Vagina (tissue), 2 donors: ENCODE measurements at regions not wholly inside any gene's neighbourhood (a gene's known extent, or its start where the extent isn't known, plus 50 kb on each side); places are given as distances from the start of the nearest gene placed in this dataset.
"Not testable (repeated sequence)": the region's sequence is repeated elsewhere in the genome, so short reads cannot be mapped to it uniquely, and the experiment has no call there.

Source experiments
- DNase-seq, 2 donors: peaks; one replicate each; pipeline ENCODE4 v3.0.0-alpha.2; 2017; ENCODE audit errors: extremely low spot score in 2 of 2
- H3K27ac ChIP-seq: fragments of 200-600 bp; sonication (generic); one replicate; pipeline ENCODE4 v1.5.1; 2019
- H3K27me3 ChIP-seq: fragments of 200-600 bp; sonication (generic); one replicate; pipeline ENCODE4 v1.5.1; 2019
- H3K36me3 ChIP-seq, 2 donors: fragments of 200-600 bp; sonication (generic); one replicate each; pipeline ENCODE4 v1.5.1; 2017 to 2019
- H3K4me1 ChIP-seq: fragments of 200-600 bp; sonication (generic); one replicate; pipeline ENCODE4 v1.5.1; 2019
- H3K4me3 ChIP-seq, 2 donors: fragments of 200-600 bp; sonication (generic); 1 replicate in 1 of 2; 2 replicates in 1 of 2; pipeline ENCODE4 v1.5.1; 2016 to 2019
- H3K9me3 ChIP-seq: fragments of 200-600 bp; sonication (generic); one replicate; pipeline ENCODE4 v1.5.1; 2019
- POLR2A ChIP-seq, 2 donors: fragments of 450-650 bp; IDR thresholded peaks; one replicate each; pipeline ENCODE4 v1.6.1; 2017; ENCODE audit warnings: antibody characterized with exemption in 2 of 2, mild to moderate bottlenecking in 2 of 2, moderate library complexity in 2 of 2
- POLR2AphosphoS5 ChIP-seq, 2 donors: sonication (generic); formaldehyde crosslinking; IDR thresholded peaks; one replicate each; pipeline ENCODE4 v1.9.0; 2017; ENCODE audit warnings: antibody characterized with exemption in 2 of 2, mild to moderate bottlenecking in 2 of 2, low read depth in 1 of 2; ENCODE audit not compliant: insufficient read depth in 1 of 2
- intact Hi-C: fragments of 100-400 bp; cut with DNase I; formaldehyde crosslinking; loops from one replicate; pipeline ENCODE4 v1.15.1; 2023
- TF ChIP-seq, protein P1 (sequence below), 3 experiments: fragments of 450-650 bp in 2 of 3; fragments of 200-600 bp in 1 of 3; sonication (generic) in 1 of 3; IDR thresholded peaks; one replicate each; pipeline ENCODE4 v1.5.1; 2017 to 2019; ENCODE audit warnings: antibody characterized with exemption in 3 of 3, mild to moderate bottlenecking in 2 of 3, moderate library complexity in 2 of 3

DNA sequence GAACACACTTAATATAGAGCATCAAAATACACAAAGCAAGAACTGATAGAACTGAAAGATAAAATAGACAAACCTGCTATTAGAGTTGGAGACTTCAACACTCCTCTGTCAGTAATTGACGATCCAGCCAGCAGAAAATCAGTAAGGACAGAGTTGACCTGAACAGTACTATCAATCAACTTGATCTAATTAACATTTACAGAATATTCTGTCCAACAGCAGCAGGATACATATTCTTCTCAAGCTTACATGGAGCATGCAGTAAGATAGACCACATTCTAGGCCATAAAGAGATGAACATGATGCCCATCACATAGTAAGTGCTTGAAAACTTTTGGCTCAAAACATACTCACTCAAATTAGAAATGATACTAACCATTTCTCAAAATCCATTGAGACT lies 196.7 kb upstream of the KLF3 start:
- Histone ChIP-seq H3K4me3 (no peak overlapping the region), H3K4me1 (peaks cover 7% of the 10 kb centered on the region), H3K27ac (no peak overlapping the region), H3K9me3 (no peaks in the 10 kb centered on the region), H3K27me3 (no peaks in the 10 kb centered on the region), H3K36me3 (no peaks in the 10 kb centered on the region)
- intact Hi-C loops: no loop called here
- no peak for DNase-seq
- TF ChIP-seq, protein P1, sequence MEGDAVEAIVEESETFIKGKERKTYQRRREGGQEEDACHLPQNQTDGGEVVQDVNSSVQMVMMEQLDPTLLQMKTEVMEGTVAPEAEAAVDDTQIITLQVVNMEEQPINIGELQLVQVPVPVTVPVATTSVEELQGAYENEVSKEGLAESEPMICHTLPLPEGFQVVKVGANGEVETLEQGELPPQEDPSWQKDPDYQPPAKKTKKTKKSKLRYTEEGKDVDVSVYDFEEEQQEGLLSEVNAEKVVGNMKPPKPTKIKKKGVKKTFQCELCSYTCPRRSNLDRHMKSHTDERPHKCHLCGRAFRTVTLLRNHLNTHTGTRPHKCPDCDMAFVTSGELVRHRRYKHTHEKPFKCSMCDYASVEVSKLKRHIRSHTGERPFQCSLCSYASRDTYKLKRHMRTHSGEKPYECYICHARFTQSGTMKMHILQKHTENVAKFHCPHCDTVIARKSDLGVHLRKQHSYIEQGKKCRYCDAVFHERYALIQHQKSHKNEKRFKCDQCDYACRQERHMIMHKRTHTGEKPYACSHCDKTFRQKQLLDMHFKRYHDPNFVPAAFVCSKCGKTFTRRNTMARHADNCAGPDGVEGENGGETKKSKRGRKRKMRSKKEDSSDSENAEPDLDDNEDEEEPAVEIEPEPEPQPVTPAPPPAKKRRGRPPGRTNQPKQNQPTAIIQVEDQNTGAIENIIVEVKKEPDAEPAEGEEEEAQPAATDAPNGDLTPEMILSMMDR (IDR thresholded peaks at IDR 0.05): no peak
- TF ChIP-seq POLR2A (IDR thresholded peaks at IDR 0.05) (no peak), POLR2AphosphoS5 (IDR thresholded peaks at IDR 0.05; ENCODE audit: insufficient read depth in 1 of 2, low read depth in 1 of 2) (no peak)

DNA sequence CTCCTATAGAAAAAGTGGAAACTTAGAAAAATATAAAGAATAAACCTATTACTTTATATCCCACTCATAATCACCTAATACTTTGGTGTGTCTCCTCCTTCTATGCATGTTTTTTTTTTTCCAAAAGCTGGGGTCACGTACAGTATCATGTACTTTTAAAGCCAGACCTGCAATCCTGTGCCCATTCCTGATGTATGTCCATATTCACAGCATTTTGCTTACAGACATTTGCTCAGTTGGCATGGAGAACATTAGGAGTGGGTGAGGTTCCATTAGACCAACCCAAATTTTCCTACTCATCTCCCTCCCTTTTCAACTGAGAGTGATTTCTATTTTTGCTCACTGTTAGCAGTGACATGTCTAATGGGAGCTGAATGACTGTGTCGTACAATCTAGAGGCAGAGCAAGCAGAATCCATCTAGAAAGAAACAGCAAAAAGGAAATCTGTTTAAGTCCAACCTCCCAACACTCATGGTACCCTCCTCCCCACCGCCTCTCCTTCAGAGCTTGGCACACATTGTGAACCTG lies 195.6 kb upstream of the KLF3 start:
- H3K36me3 ChIP-seq: no peaks in the 10 kb centered on the region
- no peak overlapping the region for H3K27ac ChIP-seq
- H3K4me1 ChIP-seq: no peaks in the 10 kb centered on the region
- H3K9me3 ChIP-seq: no peaks in the 10 kb centered on the region
- intact Hi-C loops: no loop called here
- TF ChIP-seq, protein P1 (IDR thresholded peaks at IDR 0.05): no peak
- DNase-seq: no peak
- H3K4me3 ChIP-seq: no peak overlapping the region
- no peaks in the 10 kb centered on the region for H3K27me3 ChIP-seq

- TF ChIP-seq POLR2A (IDR thresholded peaks at IDR 0.05): no peak
- TF ChIP-seq POLR2AphosphoS5 (IDR thresholded peaks at IDR 0.05; ENCODE audit: insufficient read depth in 1 of 2, low read depth in 1 of 2): no peak
- TF ChIP-seq, protein P1 (IDR thresholded peaks at IDR 0.05): no peak
- intact Hi-C loops: no loop called here
These were observed 194.6 kb upstream of the KLF3 start for GRCh38 chr4:38469410-38469809.

DNA sequence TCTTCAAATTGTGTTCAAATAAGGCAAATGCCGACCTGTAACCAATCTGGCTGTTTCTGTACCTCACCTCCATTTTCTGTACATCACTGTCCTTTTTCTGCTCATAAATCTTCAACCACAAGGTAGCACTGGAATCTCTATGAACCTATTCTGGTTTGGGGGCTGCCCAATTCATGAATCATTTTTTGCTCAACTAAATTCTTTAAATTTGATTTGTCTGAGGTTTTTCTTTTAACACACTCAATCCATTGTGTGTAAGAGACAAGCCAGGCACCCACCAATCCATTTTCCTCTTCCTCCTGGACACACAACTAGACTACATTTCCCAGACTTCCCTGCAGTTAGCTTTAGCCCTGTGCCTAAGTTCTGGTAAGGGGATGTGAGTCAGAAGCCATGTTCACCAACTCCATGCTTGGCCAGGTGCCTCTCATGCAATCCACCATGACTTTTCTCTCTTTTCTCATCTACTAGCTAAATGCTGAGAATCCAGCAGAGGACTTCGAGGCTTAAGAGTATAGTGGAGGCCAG lies 193.2 kb upstream of the KLF3 start:
- Histone ChIP-seq H3K4me1 (no peaks in the 10 kb centered on the region), H3K4me3 (no peak overlapping the region), H3K9me3 (no peaks in the 10 kb centered on the region), H3K27me3 (no peaks in the 10 kb centered on the region), H3K36me3 (no peaks in the 10 kb centered on the region), H3K27ac (no peak overlapping the region)
- TF ChIP-seq POLR2AphosphoS5 (IDR thresholded peaks at IDR 0.05; ENCODE audit: insufficient read depth in 1 of 2, low read depth in 1 of 2) (no peak), POLR2A (IDR thresholded peaks at IDR 0.05) (no peak)
- TF ChIP-seq, protein P1 (IDR thresholded peaks at IDR 0.05): no peak
- DNase-seq: no peak
- intact Hi-C loops: no loop called here

More at GRCh38 chr4:38469410-38469809, 194.6 kb upstream of the KLF3 start:
- no peaks in the 10 kb centered on the region for H3K9me3 ChIP-seq
- no peak overlapping the region for H3K4me3 ChIP-seq
- H3K27me3 ChIP-seq: no peaks in the 10 kb centered on the region
- DNase-seq: no peak
- no peaks in the 10 kb centered on the region for H3K4me1 ChIP-seq
- no peak overlapping the region for H3K27ac ChIP-seq
- H3K36me3 ChIP-seq: no peaks in the 10 kb centered on the region

- no peak overlapping the region for H3K27ac ChIP-seq
- DNase-seq: no peak
- H3K4me1 ChIP-seq: no peaks in the 10 kb centered on the region
- TF ChIP-seq POLR2A (IDR thresholded peaks at IDR 0.05) (no peak), POLR2AphosphoS5 (IDR thresholded peaks at IDR 0.05; ENCODE audit: insufficient read depth in 1 of 2, low read depth in 1 of 2) (no peak)
- TF ChIP-seq, protein P1 (IDR thresholded peaks at IDR 0.05): no peak
- H3K36me3 ChIP-seq: no peaks in the 10 kb centered on the region
- intact Hi-C loops: no loop called here
- no peak overlapping the region for H3K4me3 ChIP-seq
- no peaks in the 10 kb centered on the region for H3K9me3 ChIP-seq
- H3K27me3 ChIP-seq: no peaks in the 10 kb centered on the region
These were observed 181.3 kb upstream of the KLF3 start for GRCh38 chr4:38482696-38483095.

GRCh38 chr4:38483628-38484027 lies 180.4 kb upstream of the KLF3 start:
- not testable (repeated sequence) for H3K4me3 ChIP-seq

More at GRCh38 chr4:38483628-38484027, 180.4 kb upstream of the KLF3 start:
- H3K4me1 ChIP-seq, H3K36me3 ChIP-seq, H3K27ac ChIP-seq, H3K9me3 ChIP-seq, intact Hi-C loops, DNase-seq, H3K27me3 ChIP-seq: not testable (repeated sequence)
